HEK293 (cell line): ENCODE measurements at regions not wholly inside any gene's neighbourhood (a gene's known extent, or its start where the extent isn't known, plus 50 kb on each side); places are given as distances from the start of the nearest gene placed in this dataset.

ENCODE experiments used
- CTCF ChIA-PET: fragments of 350-600 bp; formaldehyde crosslinking; extraction: SDS; loops from one replicate; lab custom pipeline; 2021; ENCODE audit warnings: antibody characterized with exemption; lab: Yijun Ruan, JAX
- POLR2A ChIA-PET: fragments of 300-600 bp; formaldehyde crosslinking; extraction: SDS; loops from one replicate; lab custom pipeline; 2020; ENCODE audit warnings: antibody characterized with exemption, inconsistent platforms; lab: Yijun Ruan, JAX
- H3K27ac ChIP-seq: fragments of 200-500 bp; sonication (Bioruptor generic); 2 replicates; pipeline ENCODE4 v1.5.1; 2014; ENCODE audit warnings: low read depth, low read length, control low read depth, inconsistent platforms; ENCODE audit errors: extremely low read depth
- H3K36me3 ChIP-seq, 2 experiments: fragments of 200-500 bp in 1 of 2; sonication (Bioruptor generic) in 1 of 2; 1 replicate in 1 of 2; 2 replicates in 1 of 2; pipeline ENCODE4 v1.5.1; 2014 to 2017; ENCODE audit warnings: inconsistent platforms in 2 of 2, low read length in 2 of 2; ENCODE audit not compliant: control insufficient read depth in 2 of 2, insufficient read depth in 1 of 2
- H3K4me1 ChIP-seq: fragments of 200-500 bp; sonication (Bioruptor generic); 2 replicates; pipeline ENCODE4 v1.5.1; 2014; ENCODE audit warnings: mild to moderate bottlenecking, low read length, inconsistent platforms; ENCODE audit not compliant: control insufficient read depth, insufficient read depth
- H3K4me3 ChIP-seq: 2 replicates; pipeline ENCODE4 v1.5.1; 2011; ENCODE audit warnings: low read depth, mild to moderate bottlenecking, control low read depth, low read length, moderate library complexity
- H3K9me3 ChIP-seq: fragments of 200-500 bp; sonication (Bioruptor generic); 2 replicates; pipeline ENCODE4 v1.5.1; 2014; ENCODE audit warnings: low read depth, low read length, inconsistent platforms; ENCODE audit not compliant: control insufficient read depth, insufficient read depth
- GLI2 ChIP-seq: fragments of 450-650 bp; formaldehyde crosslinking; IDR thresholded peaks from 2 replicates; pipeline ENCODE4; 2017; ENCODE audit warnings: missing biosample characterization, missing genetic modification characterization, low read depth, borderline replicate concordance
- HOXA7 ChIP-seq: sonication (generic); formaldehyde crosslinking; IDR thresholded peaks from 2 replicates; pipeline ENCODE4 v1.8.1; 2022; ENCODE audit warnings: missing genetic modification reagents, borderline replicate concordance
- KLF1 ChIP-seq: fragments of 450-650 bp; formaldehyde crosslinking; IDR thresholded peaks from 2 replicates; pipeline ENCODE4 v1.5.1; 2016; ENCODE audit warnings: missing biosample characterization, missing genetic modification characterization
- OSR2 ChIP-seq: fragments of 450-650 bp; formaldehyde crosslinking; IDR thresholded peaks from 2 replicates; pipeline ENCODE4 v1.5.1; 2016; ENCODE audit warnings: missing biosample characterization, missing genetic modification characterization
- PRDM10 ChIP-seq: fragments of 450-650 bp; formaldehyde crosslinking; IDR thresholded peaks from 2 replicates; pipeline ENCODE4 v1.5.1; 2016; ENCODE audit warnings: missing biosample characterization, missing genetic modification characterization
- RBAK ChIP-seq: fragments of 450-650 bp; formaldehyde crosslinking; IDR thresholded peaks from 2 replicates; pipeline ENCODE4 v1.5.1; 2016; ENCODE audit warnings: missing biosample characterization, missing genetic modification characterization
- SCRT2 ChIP-seq: fragments of 450-650 bp; formaldehyde crosslinking; IDR thresholded peaks from 2 replicates; pipeline ENCODE4 v1.5.1; 2016; ENCODE audit warnings: missing biosample characterization, missing genetic modification characterization
- TSHZ1 ChIP-seq: fragments of 450-650 bp; formaldehyde crosslinking; IDR thresholded peaks from 2 replicates; pipeline ENCODE4 v1.5.1; 2016; ENCODE audit warnings: missing biosample characterization, missing genetic modification characterization, borderline replicate concordance
- ZNF112 ChIP-seq: fragments of 450-650 bp; formaldehyde crosslinking; IDR thresholded peaks from 2 replicates; pipeline ENCODE4 v1.5.0; 2017; ENCODE audit warnings: missing biosample characterization, missing genetic modification characterization
- ZNF133 ChIP-seq: fragments of 450-650 bp; formaldehyde crosslinking; IDR thresholded peaks from 2 replicates; pipeline ENCODE4 v1.5.1; 2016; ENCODE audit warnings: missing biosample characterization, missing genetic modification characterization
- ZNF174 ChIP-seq: fragments of 450-650 bp; formaldehyde crosslinking; IDR thresholded peaks from 2 replicates; pipeline ENCODE4 v1.5.0; 2017; ENCODE audit warnings: missing biosample characterization, mild to moderate bottlenecking, missing genetic modification characterization
- ZNF248 ChIP-seq: fragments of 450-650 bp; formaldehyde crosslinking; IDR thresholded peaks from 2 replicates; pipeline ENCODE4 v1.5.1; 2017; ENCODE audit warnings: missing biosample characterization, missing genetic modification characterization
- ZNF302 ChIP-seq: fragments of 450-650 bp; formaldehyde crosslinking; IDR thresholded peaks from 2 replicates; pipeline ENCODE4 v1.5.1; 2016; ENCODE audit warnings: missing biosample characterization, missing genetic modification characterization, low read depth
- ZNF354C ChIP-seq: fragments of 450-650 bp; formaldehyde crosslinking; IDR thresholded peaks from 2 replicates; pipeline ENCODE4 v1.5.1; 2016; ENCODE audit warnings: missing biosample characterization, missing genetic modification characterization, low read depth, borderline replicate concordance
- ZNF366 ChIP-seq: fragments of 450-650 bp; formaldehyde crosslinking; conservative IDR thresholded peaks from 2 replicates; pipeline ENCODE4 v1.5.1; 2016; ENCODE audit warnings: missing biosample characterization, missing genetic modification characterization
- ZNF404 ChIP-seq: fragments of 450-650 bp; formaldehyde crosslinking; IDR thresholded peaks from 2 replicates; pipeline ENCODE4 v1.5.1; 2017; ENCODE audit warnings: missing biosample characterization, missing genetic modification characterization
- ZNF521 ChIP-seq: fragments of 450-650 bp; formaldehyde crosslinking; IDR thresholded peaks from 2 replicates; pipeline ENCODE4 v1.5.1; 2017; ENCODE audit warnings: missing biosample characterization, mild to moderate bottlenecking, missing genetic modification characterization
- ZNF585B ChIP-seq: fragments of 450-650 bp; formaldehyde crosslinking; IDR thresholded peaks from 2 replicates; pipeline ENCODE4 v1.5.1; 2016; ENCODE audit warnings: missing biosample characterization, missing genetic modification characterization
- ZNF623 ChIP-seq: fragments of 450-650 bp; formaldehyde crosslinking; IDR thresholded peaks from 2 replicates; pipeline ENCODE4 v1.5.1; 2016; ENCODE audit warnings: missing biosample characterization, missing genetic modification characterization
- ZNF629 ChIP-seq: fragments of 450-650 bp; formaldehyde crosslinking; IDR thresholded peaks from 2 replicates; pipeline ENCODE4 v1.5.1; 2017; ENCODE audit warnings: missing biosample characterization, missing genetic modification characterization
- ZNF658 ChIP-seq: fragments of 450-650 bp; formaldehyde crosslinking; IDR thresholded peaks from 2 replicates; pipeline ENCODE4; 2016; ENCODE audit warnings: missing biosample characterization, missing genetic modification characterization
- ZNF660 ChIP-seq: fragments of 450-650 bp; IDR thresholded peaks from 2 replicates; pipeline ENCODE4 v1.5.1; 2018; ENCODE audit warnings: missing biosample characterization, mild to moderate bottlenecking, missing genetic modification characterization
- ZNF768 ChIP-seq: fragments of 450-650 bp; formaldehyde crosslinking; IDR thresholded peaks from 2 replicates; pipeline ENCODE4 v1.5.1; 2018; ENCODE audit warnings: missing biosample characterization, mild to moderate bottlenecking, missing genetic modification characterization
- TF ChIP-seq, protein P1 (sequence below): IDR thresholded peaks from 2 replicates; pipeline ENCODE4 v1.6.1; 2011; ENCODE audit warnings: mild to moderate bottlenecking, low read depth, low read length, borderline replicate concordance

DNA sequence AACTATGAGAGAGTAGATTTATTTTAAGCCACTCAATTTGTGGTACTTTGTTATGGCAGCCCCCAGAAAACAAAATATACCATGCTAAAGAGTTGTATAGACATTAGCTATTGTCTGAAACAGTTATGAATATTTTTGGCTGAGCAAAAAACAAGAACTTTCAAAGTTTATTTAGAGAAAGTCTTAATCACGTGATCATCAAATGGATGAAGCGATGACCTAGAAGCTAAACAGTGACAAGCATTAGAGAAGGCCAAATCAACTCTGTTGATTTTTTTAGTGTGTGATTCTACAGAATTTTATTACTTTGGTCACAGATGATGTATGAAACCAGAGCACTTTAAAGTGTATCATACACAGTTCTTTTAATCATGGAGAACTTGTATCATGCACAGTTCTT, 1247.9 kb upstream of the MAP3K7 start:
- TF ChIP-seq, protein P1, sequence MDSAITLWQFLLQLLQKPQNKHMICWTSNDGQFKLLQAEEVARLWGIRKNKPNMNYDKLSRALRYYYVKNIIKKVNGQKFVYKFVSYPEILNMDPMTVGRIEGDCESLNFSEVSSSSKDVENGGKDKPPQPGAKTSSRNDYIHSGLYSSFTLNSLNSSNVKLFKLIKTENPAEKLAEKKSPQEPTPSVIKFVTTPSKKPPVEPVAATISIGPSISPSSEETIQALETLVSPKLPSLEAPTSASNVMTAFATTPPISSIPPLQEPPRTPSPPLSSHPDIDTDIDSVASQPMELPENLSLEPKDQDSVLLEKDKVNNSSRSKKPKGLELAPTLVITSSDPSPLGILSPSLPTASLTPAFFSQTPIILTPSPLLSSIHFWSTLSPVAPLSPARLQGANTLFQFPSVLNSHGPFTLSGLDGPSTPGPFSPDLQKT: no peak
- TF ChIP-seq RBAK (tag by site-specific recombination) (no peak), ZNF133 (tag by site-specific recombination) (no peak), GLI2 (no peak), ZNF302 (no peak), TSHZ1 (tag by site-specific recombination) (no peak), PRDM10 (no peak), ZNF585B (no peak), ZNF623 (tag by site-specific recombination) (no peak), ZNF248 (tag by site-specific recombination) (no peak), ZNF404 (tag by site-specific recombination) (no peak), ZNF174 (tag by site-specific recombination) (no peak), ZNF768 (tag by site-specific recombination) (no peak), ZNF629 (tag by site-specific recombination) (no peak), KLF1 (tag by site-specific recombination) (no peak), ZNF660 (no peak), ZNF354C (tag by site-specific recombination) (no peak), SCRT2 (tag by site-specific recombination) (no peak), OSR2 (tag by site-specific recombination) (no peak)
- TF ChIP-seq, all 188 proteins: peak for 0
- Histone ChIP-seq H3K4me1 (no peaks in the 10 kb centered on the region), H3K4me3 (no peak overlapping the region), H3K36me3 (no peaks in the 10 kb centered on the region), H3K27ac (no peak overlapping the region), H3K9me3 (no peaks in the 10 kb centered on the region)
- ChIA-PET CTCF (no interaction called here), POLR2A (no interaction called here)

DNA sequence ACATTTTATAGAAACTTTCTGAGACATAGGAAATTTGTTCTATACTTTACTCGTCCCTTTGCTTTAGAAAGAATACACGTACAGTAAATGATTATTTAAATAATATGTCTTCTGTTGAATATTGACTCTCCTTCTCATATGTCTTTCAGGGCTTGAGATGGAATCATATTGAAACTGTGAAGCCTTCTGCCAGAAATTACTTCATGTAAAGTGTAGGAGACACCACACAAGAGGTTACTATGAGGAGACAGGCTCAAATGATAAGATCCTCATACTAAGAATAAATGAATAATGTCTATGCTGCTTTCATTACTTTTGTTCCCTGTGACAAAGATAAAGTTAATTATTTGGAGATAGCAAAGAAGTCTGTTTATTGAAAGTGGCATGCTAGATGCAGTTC, 1240.3 kb upstream of the MAP3K7 start:
- ChIA-PET CTCF (no interaction called here), POLR2A (no interaction called here)
- TF ChIP-seq ZNF366 (tag by site-specific recombination) (no peak), HOXA7 (CRISPR knock-in tag) (no peak), ZNF112 (tag by site-specific recombination) (no peak), ZNF521 (tag by site-specific recombination) (no peak), ZNF658 (tag by site-specific recombination) (no peak), KLF1 (tag by site-specific recombination) (no peak), ZNF248 (tag by site-specific recombination) (no peak)
- Histone ChIP-seq H3K27ac (no peak overlapping the region), H3K9me3 (no peaks in the 10 kb centered on the region), H3K4me3 (no peak overlapping the region), H3K36me3 (no peaks in the 10 kb centered on the region), H3K4me1 (no peaks in the 10 kb centered on the region)
